ENCODE measurements at regions not wholly inside any gene's neighbourhood (a gene's known extent, or its start where the extent isn't known, plus 50 kb on each side); places are given as distances from the start of the nearest gene placed in this dataset.

GRCh38 chr4:81290813-81291212 is 75.8 kb upstream of the PRKG2 start:
- Histone ChIP-seq H3K9ac (no peak overlapping the region), H3K79me2 (no peaks in the 10 kb centered on the region), H3K9me3 (ENCODE audit: control insufficient read depth, low read length) (no peaks in the 10 kb centered on the region), H3K4me2 (ENCODE audit: low read length) (no peak overlapping the region), H3K4me3 (ENCODE audit: low read depth, low read length) (no peak overlapping the region), H3K4me1 (no peaks in the 10 kb centered on the region), H3K36me3 (ENCODE audit: control insufficient read depth, insufficient read depth, low read length) (no peaks in the 10 kb centered on the region), H3K27ac (no peak overlapping the region), H2AFZ (no peak overlapping the region), H3K27me3 (ENCODE audit: control insufficient read depth, insufficient read depth, low read length) (no peaks in the 10 kb centered on the region)
- TF ChIP-seq, protein P1, sequence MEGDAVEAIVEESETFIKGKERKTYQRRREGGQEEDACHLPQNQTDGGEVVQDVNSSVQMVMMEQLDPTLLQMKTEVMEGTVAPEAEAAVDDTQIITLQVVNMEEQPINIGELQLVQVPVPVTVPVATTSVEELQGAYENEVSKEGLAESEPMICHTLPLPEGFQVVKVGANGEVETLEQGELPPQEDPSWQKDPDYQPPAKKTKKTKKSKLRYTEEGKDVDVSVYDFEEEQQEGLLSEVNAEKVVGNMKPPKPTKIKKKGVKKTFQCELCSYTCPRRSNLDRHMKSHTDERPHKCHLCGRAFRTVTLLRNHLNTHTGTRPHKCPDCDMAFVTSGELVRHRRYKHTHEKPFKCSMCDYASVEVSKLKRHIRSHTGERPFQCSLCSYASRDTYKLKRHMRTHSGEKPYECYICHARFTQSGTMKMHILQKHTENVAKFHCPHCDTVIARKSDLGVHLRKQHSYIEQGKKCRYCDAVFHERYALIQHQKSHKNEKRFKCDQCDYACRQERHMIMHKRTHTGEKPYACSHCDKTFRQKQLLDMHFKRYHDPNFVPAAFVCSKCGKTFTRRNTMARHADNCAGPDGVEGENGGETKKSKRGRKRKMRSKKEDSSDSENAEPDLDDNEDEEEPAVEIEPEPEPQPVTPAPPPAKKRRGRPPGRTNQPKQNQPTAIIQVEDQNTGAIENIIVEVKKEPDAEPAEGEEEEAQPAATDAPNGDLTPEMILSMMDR (IDR thresholded peaks at IDR 0.05), result no peak

DNA sequence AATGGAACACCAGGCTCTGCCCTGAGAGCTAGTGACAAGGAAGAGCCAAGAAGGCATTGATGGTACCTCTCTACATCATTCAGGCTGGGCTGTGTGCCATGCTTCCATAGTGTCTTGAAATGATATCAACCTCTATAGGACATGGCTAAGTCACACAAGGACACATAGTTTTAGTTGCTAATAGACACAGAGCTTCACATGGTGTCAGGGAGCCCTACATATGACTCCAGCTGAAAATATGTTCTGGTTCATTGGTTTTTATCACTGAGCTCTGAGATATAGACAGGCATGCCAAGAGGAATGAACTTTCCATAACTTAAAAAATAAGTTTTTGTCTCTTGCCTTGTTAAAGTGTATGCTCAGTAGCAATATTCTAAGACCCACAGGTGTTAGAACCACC is 72.1 kb upstream of the PRKG2 start:
- Histone ChIP-seq H2AFZ (no peak overlapping the region), H3K4me3 (ENCODE audit: low read depth, low read length) (no peak overlapping the region), H3K27me3 (ENCODE audit: control insufficient read depth, insufficient read depth, low read length) (no peaks in the 10 kb centered on the region), H3K36me3 (ENCODE audit: control insufficient read depth, insufficient read depth, low read length) (no peaks in the 10 kb centered on the region), H3K9me3 (ENCODE audit: control insufficient read depth, low read length) (no peaks in the 10 kb centered on the region), H3K4me2 (ENCODE audit: low read length) (no peak overlapping the region), H3K79me2 (no peaks in the 10 kb centered on the region), H3K27ac (no peak overlapping the region), H3K4me1 (no peaks in the 10 kb centered on the region), H3K9ac (no peak overlapping the region)
- TF ChIP-seq, protein P1 (IDR thresholded peaks at IDR 0.05), result no peak

DNA sequence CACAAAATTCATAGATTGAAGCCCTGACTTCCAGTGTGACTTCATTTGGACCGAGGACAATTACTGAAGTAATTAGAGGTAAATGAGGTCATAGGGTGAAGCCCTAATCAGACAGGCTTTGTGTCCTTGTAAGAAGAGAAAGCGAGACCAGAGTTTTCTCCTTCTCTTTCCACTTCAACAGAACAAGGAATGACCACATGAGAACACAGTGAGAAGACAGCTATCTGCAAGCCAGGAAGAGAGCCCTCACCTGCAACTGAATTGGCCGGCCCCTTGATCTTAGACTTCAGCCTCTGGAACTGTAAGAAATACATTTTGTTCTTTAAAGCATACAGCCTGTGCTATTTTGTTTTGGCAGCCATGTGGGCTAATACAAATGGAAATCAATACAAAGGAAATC is 67.1 kb upstream of the PRKG2 start:
- Histone ChIP-seq H3K9ac (no peak overlapping the region), H3K36me3 (ENCODE audit: control insufficient read depth, insufficient read depth, low read length) (no peaks in the 10 kb centered on the region), H3K27me3 (ENCODE audit: control insufficient read depth, insufficient read depth, low read length) (no peaks in the 10 kb centered on the region), H2AFZ (no peak overlapping the region), H3K4me2 (ENCODE audit: low read length) (no peak overlapping the region), H3K27ac (no peak overlapping the region), H3K9me3 (ENCODE audit: control insufficient read depth, low read length) (no peaks in the 10 kb centered on the region), H3K79me2 (no peaks in the 10 kb centered on the region), H3K4me1 (no peaks in the 10 kb centered on the region), H3K4me3 (ENCODE audit: low read depth, low read length) (no peak overlapping the region)
- TF ChIP-seq, protein P1 (IDR thresholded peaks at IDR 0.05), result no peak

GRCh38 chr4:81274460-81274859 is 59.4 kb upstream of the PRKG2 start:
- Histone ChIP-seq H2AFZ (no peak overlapping the region), H3K27me3 (ENCODE audit: control insufficient read depth, insufficient read depth, low read length) (no peaks in the 10 kb centered on the region), H3K4me3 (ENCODE audit: low read depth, low read length) (no peak overlapping the region), H3K27ac (no peak overlapping the region), H3K9ac (no peak overlapping the region), H3K79me2 (no peaks in the 10 kb centered on the region), H3K4me1 (no peaks in the 10 kb centered on the region), H3K4me2 (ENCODE audit: low read length) (no peak overlapping the region), H3K36me3 (ENCODE audit: control insufficient read depth, insufficient read depth, low read length) (no peaks in the 10 kb centered on the region), H3K9me3 (ENCODE audit: control insufficient read depth, low read length) (no peaks in the 10 kb centered on the region)
- TF ChIP-seq, protein P1 (IDR thresholded peaks at IDR 0.05), result no peak

- TF ChIP-seq, protein P1 (IDR thresholded peaks at IDR 0.05), result no peak
Measured at GRCh38 chr4:81272671-81273070, 57.6 kb upstream of the PRKG2 start.

More at GRCh38 chr4:81272671-81273070, 57.6 kb upstream of the PRKG2 start:
- H3K27me3 ChIP-seq (ENCODE audit: control insufficient read depth, insufficient read depth, low read length), result no peaks in the 10 kb centered on the region
- no peak overlapping the region for H3K27ac ChIP-seq
- H3K36me3 ChIP-seq (ENCODE audit: control insufficient read depth, insufficient read depth, low read length), result no peaks in the 10 kb centered on the region
- H3K9me3 ChIP-seq (ENCODE audit: control insufficient read depth, low read length), result no peaks in the 10 kb centered on the region
- no peak overlapping the region for H2AFZ ChIP-seq
- no peaks in the 10 kb centered on the region for H3K4me1 ChIP-seq
- H3K9ac ChIP-seq, result no peak overlapping the region
- H3K79me2 ChIP-seq, result no peaks in the 10 kb centered on the region
- H3K4me3 ChIP-seq (ENCODE audit: low read depth, low read length), result no peak overlapping the region
- no peak overlapping the region for H3K4me2 ChIP-seq (ENCODE audit: low read length)

All from parathyroid adenoma (tissue), 2 donors.